ENCODE measurements at regions not wholly inside any gene's neighbourhood (a gene's known extent, or its start where the extent isn't known, plus 50 kb on each side); places are given as distances from the start of the nearest gene placed in this dataset.
"Not testable (repeated sequence)": the region's sequence is repeated elsewhere in the genome, so short reads cannot be mapped to it uniquely, and the experiment has no call there.

DNA sequence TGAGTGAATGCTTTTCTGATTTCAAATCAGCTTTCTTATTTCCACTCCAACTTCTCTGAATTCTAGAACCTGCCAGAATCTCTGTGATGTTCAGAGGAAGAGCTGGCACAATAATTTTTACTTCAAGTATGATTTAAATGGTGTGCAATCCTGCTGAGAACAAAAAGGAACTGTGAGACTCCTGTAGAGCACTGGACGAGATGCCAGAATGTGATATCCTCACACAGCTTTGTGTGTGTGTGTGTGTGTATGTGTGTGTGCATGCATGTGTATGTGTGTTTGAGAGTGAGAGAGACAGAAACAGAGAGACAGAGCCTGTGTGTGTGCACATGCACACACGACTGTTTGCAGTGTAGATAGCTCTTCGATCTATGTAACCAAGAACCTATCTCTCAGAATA, 713.6 kb upstream of the ZP4 start:
- Histone ChIP-seq H3K79me2 (ENCODE audit: insufficient read depth, low read length) (no peaks in the 10 kb centered on the region), H3K9me3 (ENCODE audit: insufficient read depth, low read depth, low read length) (no peaks in the 10 kb centered on the region), H3K4me3 (ENCODE audit: insufficient read depth, low read depth, low read length) (no peak overlapping the region), H3K36me3 (ENCODE audit: insufficient read depth, low read length) (no peaks in the 10 kb centered on the region), H3K9ac (ENCODE audit: low read length) (no peak overlapping the region), H3K4me1 (ENCODE audit: insufficient read depth, low read length) (no peaks in the 10 kb centered on the region), H3K27ac (ENCODE audit: low read depth, low read length) (no peak overlapping the region), H3K27me3 (ENCODE audit: insufficient read depth, low read length) (no peaks in the 10 kb centered on the region), H2AFZ (ENCODE audit: low read depth, low read length) (no peak overlapping the region), H3K4me2 (ENCODE audit: low read length) (no peak overlapping the region), H4K20me1 (ENCODE audit: insufficient read depth, low read length) (no peaks in the 10 kb centered on the region)
- H3K4me3 Mint-ChIP-seq (ENCODE audit: unreplicated experiment), result no peak overlapping the region
- H3K9me3 Mint-ChIP-seq (ENCODE audit: unreplicated experiment), result no peaks in the 10 kb centered on the region
- H3K4me1 Mint-ChIP-seq (ENCODE audit: low read depth, unreplicated experiment), result peaks cover 5% of the 10 kb centered on the region
- no peak for DNase-seq (ENCODE audit: low read depth)
- no peak for FAIRE-seq
- no peaks in the 10 kb centered on the region for H3K36me3 Mint-ChIP-seq (ENCODE audit: low read depth, unreplicated experiment)
- no peak for TF ChIP-seq EZH2 (IDR thresholded peaks at IDR 0.05; ENCODE audit: insufficient read depth, low read length)
- TF ChIP-seq, protein P1, sequence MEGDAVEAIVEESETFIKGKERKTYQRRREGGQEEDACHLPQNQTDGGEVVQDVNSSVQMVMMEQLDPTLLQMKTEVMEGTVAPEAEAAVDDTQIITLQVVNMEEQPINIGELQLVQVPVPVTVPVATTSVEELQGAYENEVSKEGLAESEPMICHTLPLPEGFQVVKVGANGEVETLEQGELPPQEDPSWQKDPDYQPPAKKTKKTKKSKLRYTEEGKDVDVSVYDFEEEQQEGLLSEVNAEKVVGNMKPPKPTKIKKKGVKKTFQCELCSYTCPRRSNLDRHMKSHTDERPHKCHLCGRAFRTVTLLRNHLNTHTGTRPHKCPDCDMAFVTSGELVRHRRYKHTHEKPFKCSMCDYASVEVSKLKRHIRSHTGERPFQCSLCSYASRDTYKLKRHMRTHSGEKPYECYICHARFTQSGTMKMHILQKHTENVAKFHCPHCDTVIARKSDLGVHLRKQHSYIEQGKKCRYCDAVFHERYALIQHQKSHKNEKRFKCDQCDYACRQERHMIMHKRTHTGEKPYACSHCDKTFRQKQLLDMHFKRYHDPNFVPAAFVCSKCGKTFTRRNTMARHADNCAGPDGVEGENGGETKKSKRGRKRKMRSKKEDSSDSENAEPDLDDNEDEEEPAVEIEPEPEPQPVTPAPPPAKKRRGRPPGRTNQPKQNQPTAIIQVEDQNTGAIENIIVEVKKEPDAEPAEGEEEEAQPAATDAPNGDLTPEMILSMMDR (IDR thresholded peaks at IDR 0.05; ENCODE audit: insufficient read depth, low read depth, low read length), result no peak
- peaks cover 3% of the 10 kb centered on the region for H3K27me3 Mint-ChIP-seq (ENCODE audit: low read depth, unreplicated experiment)
- H3K27ac Mint-ChIP-seq (ENCODE audit: unreplicated experiment), result no peak overlapping the region

DNA sequence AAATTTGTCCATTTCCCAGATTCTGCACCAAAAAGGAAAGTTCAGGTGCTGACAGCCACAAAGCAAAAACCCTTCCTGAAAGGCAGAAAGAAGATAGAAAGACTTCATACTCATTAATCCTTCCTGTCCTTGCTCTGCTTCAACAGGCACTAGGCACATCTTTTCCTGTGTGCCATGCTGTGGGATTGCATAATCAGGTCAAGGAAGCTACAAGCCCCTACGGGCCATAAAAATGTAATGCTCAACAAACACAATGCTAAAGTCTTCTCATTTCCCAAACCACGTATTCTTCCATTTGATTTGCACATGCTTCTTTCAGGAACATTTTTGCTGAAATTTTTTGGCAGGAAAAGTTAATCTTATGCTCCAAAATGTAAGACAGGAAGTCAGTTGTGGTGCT, 710.9 kb upstream of the ZP4 start:
- not testable (repeated sequence) for H3K27ac Mint-ChIP-seq (ENCODE audit: unreplicated experiment); FAIRE-seq

DNA sequence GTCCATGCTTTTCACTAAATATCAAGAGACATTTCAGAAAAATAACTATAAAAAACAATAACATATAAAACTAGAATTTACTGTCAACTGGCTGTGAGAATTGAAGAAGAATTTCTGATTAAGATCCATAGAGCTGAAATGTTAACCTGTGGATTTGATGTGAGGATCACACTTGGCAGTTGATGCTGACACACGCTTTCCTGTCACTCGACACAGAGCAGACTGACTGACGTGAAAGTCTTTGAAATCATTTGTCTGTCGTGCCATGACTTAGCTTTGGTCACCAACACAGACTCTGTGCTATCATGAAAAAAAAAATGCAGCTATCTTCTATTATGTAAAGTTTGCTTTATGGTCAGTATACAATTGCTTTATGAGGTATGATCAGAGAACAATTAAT, 706.0 kb upstream of the ZP4 start:
- H3K9me3 ChIP-seq (ENCODE audit: insufficient read depth, low read depth, low read length), result no peaks in the 10 kb centered on the region
- H3K79me2 ChIP-seq (ENCODE audit: insufficient read depth, low read length), result no peaks in the 10 kb centered on the region
- Mint-ChIP-seq H3K27ac (ENCODE audit: unreplicated experiment) (no peak overlapping the region), H3K4me3 (ENCODE audit: unreplicated experiment) (no peak overlapping the region), H3K27me3 (ENCODE audit: low read depth, unreplicated experiment) (peaks cover 3% of the 10 kb centered on the region), H3K36me3 (ENCODE audit: low read depth, unreplicated experiment) (no peaks in the 10 kb centered on the region), H3K9me3 (ENCODE audit: unreplicated experiment) (no peaks in the 10 kb centered on the region), H3K4me1 (ENCODE audit: low read depth, unreplicated experiment) (no peaks in the 10 kb centered on the region)
- no peak overlapping the region for H2AFZ ChIP-seq (ENCODE audit: low read depth, low read length)
- no peaks in the 10 kb centered on the region for H4K20me1 ChIP-seq (ENCODE audit: insufficient read depth, low read length)
- no peaks in the 10 kb centered on the region for H3K27me3 ChIP-seq (ENCODE audit: insufficient read depth, low read length)
- TF ChIP-seq, protein P1 (IDR thresholded peaks at IDR 0.05; ENCODE audit: insufficient read depth, low read depth, low read length), result no peak
- TF ChIP-seq EZH2 (IDR thresholded peaks at IDR 0.05; ENCODE audit: insufficient read depth, low read length), result no peak
- H3K4me3 ChIP-seq (ENCODE audit: insufficient read depth, low read depth, low read length), result no peak overlapping the region
- FAIRE-seq (no peak), DNase-seq (ENCODE audit: low read depth) (no peak)
- no peaks in the 10 kb centered on the region for H3K36me3 ChIP-seq (ENCODE audit: insufficient read depth, low read length)
- H3K4me2 ChIP-seq (ENCODE audit: low read length), result no peak overlapping the region
- H3K4me1 ChIP-seq (ENCODE audit: insufficient read depth, low read length), result no peaks in the 10 kb centered on the region
- H3K27ac ChIP-seq (ENCODE audit: low read depth, low read length), result no peak overlapping the region
- no peak overlapping the region for H3K9ac ChIP-seq (ENCODE audit: low read length)

More for the DNA sequence above, 710.9 kb upstream of the ZP4 start:
- not testable (repeated sequence) for H3K79me2 ChIP-seq (ENCODE audit: insufficient read depth, low read length); H3K4me3 ChIP-seq (ENCODE audit: insufficient read depth, low read depth, low read length); DNase-seq (ENCODE audit: low read depth); H3K27me3 ChIP-seq (ENCODE audit: insufficient read depth, low read length); H3K9ac ChIP-seq (ENCODE audit: low read length); H3K4me1 ChIP-seq (ENCODE audit: insufficient read depth, low read length); H2AFZ ChIP-seq (ENCODE audit: low read depth, low read length); H3K27me3 Mint-ChIP-seq (ENCODE audit: low read depth, unreplicated experiment); H3K4me1 Mint-ChIP-seq (ENCODE audit: low read depth, unreplicated experiment); H3K27ac ChIP-seq (ENCODE audit: low read depth, low read length); H4K20me1 ChIP-seq (ENCODE audit: insufficient read depth, low read length); H3K36me3 ChIP-seq (ENCODE audit: insufficient read depth, low read length); H3K4me3 Mint-ChIP-seq (ENCODE audit: unreplicated experiment); H3K9me3 Mint-ChIP-seq (ENCODE audit: unreplicated experiment); H3K4me2 ChIP-seq (ENCODE audit: low read length); H3K36me3 Mint-ChIP-seq (ENCODE audit: low read depth, unreplicated experiment); H3K9me3 ChIP-seq (ENCODE audit: insufficient read depth, low read depth, low read length)

Measured in astrocyte (in vitro differentiated cells and primary cell).